Duodenal mucosa (tissue), 2 donors: ENCODE measurements at regions not wholly inside any gene's neighbourhood (a gene's known extent, or its start where the extent isn't known, plus 50 kb on each side); places are given as distances from the start of the nearest gene placed in this dataset.

Experiments used
- H3K27ac ChIP-seq: one replicate; pipeline ENCODE4 v1.7.0; 2013; ENCODE audit warnings: low read depth, low read length
- H3K27me3 ChIP-seq, 2 donors: one replicate each; pipeline ENCODE4 v1.7.0; 2013; ENCODE audit warnings: low read length in 2 of 2, control low read depth in 1 of 2; ENCODE audit not compliant: insufficient read depth in 2 of 2, control insufficient read depth in 1 of 2
- H3K36me3 ChIP-seq, 2 donors: one replicate each; pipeline ENCODE4 v1.7.0; 2013; ENCODE audit warnings: low read length in 2 of 2, control low read depth in 1 of 2; ENCODE audit not compliant: insufficient read depth in 2 of 2, control insufficient read depth in 1 of 2
- H3K4me1 ChIP-seq, 2 donors: one replicate each; pipeline ENCODE4 v1.7.0; 2013; ENCODE audit warnings: low read length in 2 of 2, control low read depth in 1 of 2; ENCODE audit not compliant: insufficient read depth in 2 of 2, control insufficient read depth in 1 of 2
- H3K4me3 ChIP-seq, 2 donors: one replicate each; pipeline ENCODE4 v1.7.0; 2013; ENCODE audit warnings: low read length in 2 of 2, low read depth in 1 of 2
- H3K9ac ChIP-seq, 2 donors: one replicate each; pipeline ENCODE4 v1.7.0; 2013; ENCODE audit warnings: low read length in 2 of 2, low read depth in 1 of 2
- H3K9me3 ChIP-seq, 2 donors: one replicate each; pipeline ENCODE4 v1.7.0; 2013; ENCODE audit warnings: low read length in 2 of 2, control low read depth in 1 of 2; ENCODE audit not compliant: control insufficient read depth in 1 of 2

DNA sequence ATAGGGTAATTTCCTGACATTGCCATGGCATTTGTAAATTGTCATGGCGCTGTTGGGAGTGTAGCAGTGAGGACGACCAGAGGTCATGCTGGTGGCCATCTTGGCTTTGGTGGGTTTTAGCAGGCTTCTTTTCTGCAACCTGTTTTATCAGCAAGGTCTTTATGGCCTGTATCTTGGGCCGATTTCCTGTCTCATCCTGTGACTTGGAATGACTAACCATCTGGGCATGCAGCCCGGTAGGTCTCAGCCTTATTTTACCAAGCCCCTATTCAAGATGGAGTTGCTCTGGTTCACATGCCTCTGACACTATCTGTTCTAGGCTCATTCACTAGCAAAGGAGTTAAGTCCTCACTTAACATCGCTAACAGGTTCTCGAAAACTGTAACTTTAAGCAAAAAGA is 1374.2 kb downstream of the FAM181B start:
- Histone ChIP-seq H3K9ac (no peak overlapping the region), H3K27me3 (no peaks in the 10 kb centered on the region), H3K27ac (no peak overlapping the region), H3K36me3 (no peaks in the 10 kb centered on the region), H3K4me1 (no peaks in the 10 kb centered on the region), H3K4me3 (no peak overlapping the region), H3K9me3 (no peaks in the 10 kb centered on the region)

DNA sequence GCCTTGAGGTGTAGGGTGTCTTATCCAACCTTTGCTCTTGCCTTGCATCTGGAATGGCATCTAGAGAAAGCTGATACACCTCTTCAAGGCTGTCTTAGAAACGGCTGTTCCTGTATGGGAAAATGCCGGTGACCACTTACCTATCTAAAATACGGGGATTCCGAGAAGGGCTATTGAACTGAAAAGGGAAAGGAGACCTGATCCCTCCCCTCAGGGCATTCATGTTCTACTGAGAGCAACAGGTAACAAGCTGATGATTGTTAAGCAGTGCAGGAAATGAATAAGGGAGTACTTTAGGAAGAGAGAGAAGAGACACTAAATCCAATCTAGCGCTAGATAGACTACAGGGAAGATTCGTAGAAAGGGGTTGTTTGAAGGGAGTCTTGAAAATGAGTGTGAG is 1388.1 kb downstream of the FAM181B start:
- Histone ChIP-seq H3K9me3 (no peaks in the 10 kb centered on the region), H3K4me1 (no peaks in the 10 kb centered on the region), H3K4me3 (no peak overlapping the region), H3K27ac (no peak overlapping the region), H3K36me3 (no peaks in the 10 kb centered on the region), H3K27me3 (no peaks in the 10 kb centered on the region), H3K9ac (no peak overlapping the region)

DNA sequence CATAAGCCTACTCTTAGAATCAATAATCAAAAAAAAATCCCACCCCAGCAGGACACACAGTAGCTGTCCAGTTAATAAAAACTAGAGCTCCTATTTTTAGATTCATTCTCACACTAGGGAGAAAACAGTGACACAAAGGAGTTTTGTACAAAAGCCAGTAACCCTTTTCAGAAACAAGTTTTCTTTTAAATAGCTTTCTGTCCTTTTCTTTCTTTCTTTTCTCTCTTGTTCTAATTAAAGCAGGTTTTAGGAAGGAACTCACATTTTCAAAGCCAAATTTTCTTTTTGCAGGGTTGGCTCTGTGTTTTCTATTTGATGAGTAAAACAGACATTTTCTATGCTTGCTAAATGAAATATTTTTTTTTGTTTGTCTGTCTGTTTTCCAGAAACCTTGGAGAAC is 1390.7 kb downstream of the FAM181B start:
- no peak overlapping the region for H3K4me3 ChIP-seq
- H3K27ac ChIP-seq = no peak overlapping the region
- H3K4me1 ChIP-seq = no peaks in the 10 kb centered on the region
- H3K9ac ChIP-seq = no peak overlapping the region
- no peaks in the 10 kb centered on the region for H3K27me3 ChIP-seq
- no peaks in the 10 kb centered on the region for H3K36me3 ChIP-seq
- no peaks in the 10 kb centered on the region for H3K9me3 ChIP-seq

DNA sequence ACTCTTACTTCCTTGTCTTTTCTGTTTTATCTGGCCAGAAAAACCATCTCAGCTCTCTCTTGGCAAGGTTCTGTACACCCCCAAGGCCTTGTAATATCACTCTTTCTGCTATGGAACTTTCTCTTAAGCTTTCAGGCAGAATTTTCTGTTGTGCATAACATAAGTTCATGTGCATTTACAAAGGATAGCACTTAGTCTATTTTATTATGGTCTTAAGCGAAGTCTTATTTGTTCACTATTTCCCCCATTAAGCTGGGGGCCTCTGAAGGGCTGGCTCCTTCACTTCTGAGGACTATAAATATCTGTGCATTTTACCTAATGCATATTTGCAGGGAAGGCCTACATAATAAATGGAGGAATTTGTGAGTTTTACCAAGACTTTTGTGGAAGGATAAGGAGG is 1393.4 kb downstream of the FAM181B start:
- H3K9ac ChIP-seq = no peak overlapping the region
- H3K4me3 ChIP-seq = no peak overlapping the region
- no peak overlapping the region for H3K27ac ChIP-seq
- H3K9me3 ChIP-seq = no peaks in the 10 kb centered on the region
- no peaks in the 10 kb centered on the region for H3K4me1 ChIP-seq
- no peaks in the 10 kb centered on the region for H3K36me3 ChIP-seq
- H3K27me3 ChIP-seq = no peaks in the 10 kb centered on the region

DNA sequence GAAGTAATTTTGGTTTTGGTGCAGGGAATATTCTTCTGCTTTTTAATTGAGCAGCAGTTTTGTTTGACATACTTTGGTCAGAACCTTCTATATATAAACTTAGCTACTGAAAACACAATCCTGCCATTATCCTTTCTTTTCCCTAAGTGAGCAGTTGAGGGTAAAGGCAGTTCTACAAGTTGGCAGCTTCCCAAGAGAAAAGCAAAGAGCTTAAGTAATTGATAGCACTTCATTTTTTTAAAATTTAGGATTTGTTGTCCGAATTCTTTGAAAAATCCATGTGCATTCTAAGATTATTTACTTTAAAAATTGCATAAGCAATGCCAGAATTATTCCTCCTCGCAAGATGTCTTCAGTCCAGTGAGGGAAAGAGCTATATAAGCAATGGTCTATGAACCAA is 1394.1 kb downstream of the FAM181B start:
- Histone ChIP-seq H3K27me3 (no peaks in the 10 kb centered on the region), H3K9me3 (no peaks in the 10 kb centered on the region), H3K4me1 (no peaks in the 10 kb centered on the region), H3K27ac (no peak overlapping the region), H3K36me3 (no peaks in the 10 kb centered on the region), H3K4me3 (no peak overlapping the region), H3K9ac (no peak overlapping the region)

DNA sequence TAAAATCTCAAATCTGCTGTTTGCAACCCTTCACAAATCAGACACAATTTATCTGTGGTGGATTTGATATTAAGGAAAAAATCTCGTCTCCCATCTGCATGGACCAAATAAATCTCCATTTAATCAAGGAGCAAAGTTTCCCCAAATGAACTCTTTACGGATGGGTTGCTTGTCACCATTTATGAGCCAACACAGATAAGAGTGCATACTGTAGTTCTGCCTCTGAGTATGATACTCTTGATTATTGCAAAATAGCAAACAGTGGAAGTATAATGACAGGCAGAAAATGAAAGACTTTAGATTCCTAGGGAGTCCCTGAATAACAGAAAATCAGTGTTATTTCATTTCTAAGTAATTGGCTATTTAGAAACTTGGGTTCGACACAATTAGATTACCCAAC is 1395.9 kb downstream of the FAM181B start:
- Histone ChIP-seq H3K9ac (no peak overlapping the region), H3K4me1 (no peaks in the 10 kb centered on the region), H3K4me3 (no peak overlapping the region), H3K27me3 (no peaks in the 10 kb centered on the region), H3K27ac (no peak overlapping the region), H3K9me3 (no peaks in the 10 kb centered on the region), H3K36me3 (no peaks in the 10 kb centered on the region)

DNA sequence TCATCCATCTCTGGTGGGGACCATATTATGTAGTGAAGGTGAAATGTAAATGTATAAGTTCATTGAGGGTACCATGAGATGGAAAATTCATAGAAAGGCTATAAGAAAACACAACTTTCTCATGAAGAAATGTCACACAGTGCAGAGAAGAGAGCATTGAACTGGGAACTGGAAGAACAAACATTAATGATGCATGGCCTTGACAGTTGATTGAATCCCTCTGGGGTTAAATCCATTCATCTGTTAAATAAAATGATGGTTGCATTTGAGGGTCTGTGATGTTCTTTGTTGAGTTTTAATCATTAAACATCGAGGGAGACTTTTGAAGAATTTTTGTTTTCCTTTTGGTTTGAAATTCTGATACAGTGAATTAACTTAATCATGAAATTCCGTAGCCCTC is 1401.4 kb downstream of the FAM181B start:
- H3K27me3 ChIP-seq = no peaks in the 10 kb centered on the region
- no peak overlapping the region for H3K27ac ChIP-seq

DNA sequence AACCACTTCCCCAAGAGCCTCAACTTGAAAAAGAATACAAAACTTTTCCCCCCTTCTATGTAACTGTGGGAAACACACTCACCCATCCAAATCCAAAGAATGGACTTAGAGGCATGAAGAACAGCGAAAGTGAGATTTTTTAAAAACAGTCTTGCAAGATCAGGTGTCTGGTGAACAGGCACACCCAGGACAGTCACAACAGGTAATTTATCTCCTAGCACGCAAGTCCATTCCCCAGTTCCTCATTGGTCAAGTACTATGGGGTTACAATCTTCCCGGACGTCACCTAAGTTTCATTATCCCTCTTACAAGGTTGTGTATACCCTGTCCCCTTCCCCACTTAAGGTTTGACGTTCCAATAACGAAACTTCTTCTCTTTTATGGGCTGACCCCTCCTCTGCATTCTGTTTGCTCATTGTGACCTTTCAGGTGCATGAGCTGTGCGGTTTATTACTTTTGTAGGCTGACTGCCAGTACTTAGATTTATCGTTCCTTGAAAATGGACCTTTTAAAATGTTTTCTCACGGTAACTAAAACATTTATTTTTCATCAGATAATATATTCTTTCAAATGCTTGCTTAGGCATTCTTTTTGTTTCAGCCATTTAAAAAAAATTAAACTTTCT is 1401.9 kb downstream of the FAM181B start:
- H3K9ac ChIP-seq = no peak overlapping the region
- H3K9me3 ChIP-seq = no peaks in the 10 kb centered on the region
- H3K27me3 ChIP-seq = no peaks in the 10 kb centered on the region
- no peak overlapping the region for H3K27ac ChIP-seq
- no peaks in the 10 kb centered on the region for H3K36me3 ChIP-seq
- no peaks in the 10 kb centered on the region for H3K4me1 ChIP-seq
- H3K4me3 ChIP-seq = no peak overlapping the region

More for the DNA sequence above, 1401.4 kb downstream of the FAM181B start:
- no peaks in the 10 kb centered on the region for H3K9me3 ChIP-seq
- H3K9ac ChIP-seq = no peak overlapping the region
- no peaks in the 10 kb centered on the region for H3K4me1 ChIP-seq
- H3K36me3 ChIP-seq = no peaks in the 10 kb centered on the region
- no peak overlapping the region for H3K4me3 ChIP-seq

DNA sequence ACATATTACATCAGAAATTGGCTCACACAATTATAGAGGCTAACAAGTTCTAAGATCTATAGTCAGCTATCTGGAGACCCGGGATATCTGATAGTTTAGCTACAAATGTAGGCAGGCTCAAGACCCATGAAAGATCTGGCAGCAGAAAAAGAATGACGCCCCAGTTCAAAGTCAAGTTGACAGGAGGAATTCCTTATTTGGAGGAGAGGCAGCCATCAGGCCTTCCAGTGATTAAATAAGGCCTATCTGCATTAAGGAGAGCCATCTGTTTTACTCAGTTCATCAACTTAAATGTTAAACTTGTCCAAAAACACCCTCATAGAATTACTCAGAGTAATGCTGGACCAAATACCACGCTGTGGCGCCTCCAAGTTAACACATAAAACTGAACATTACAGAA is 1402.6 kb downstream of the FAM181B start:
- H3K9ac ChIP-seq = no peak overlapping the region
- H3K27ac ChIP-seq = no peak overlapping the region
- no peaks in the 10 kb centered on the region for H3K4me1 ChIP-seq
- no peaks in the 10 kb centered on the region for H3K36me3 ChIP-seq
- H3K4me3 ChIP-seq = no peak overlapping the region
- no peaks in the 10 kb centered on the region for H3K27me3 ChIP-seq
- H3K9me3 ChIP-seq = no peaks in the 10 kb centered on the region

DNA sequence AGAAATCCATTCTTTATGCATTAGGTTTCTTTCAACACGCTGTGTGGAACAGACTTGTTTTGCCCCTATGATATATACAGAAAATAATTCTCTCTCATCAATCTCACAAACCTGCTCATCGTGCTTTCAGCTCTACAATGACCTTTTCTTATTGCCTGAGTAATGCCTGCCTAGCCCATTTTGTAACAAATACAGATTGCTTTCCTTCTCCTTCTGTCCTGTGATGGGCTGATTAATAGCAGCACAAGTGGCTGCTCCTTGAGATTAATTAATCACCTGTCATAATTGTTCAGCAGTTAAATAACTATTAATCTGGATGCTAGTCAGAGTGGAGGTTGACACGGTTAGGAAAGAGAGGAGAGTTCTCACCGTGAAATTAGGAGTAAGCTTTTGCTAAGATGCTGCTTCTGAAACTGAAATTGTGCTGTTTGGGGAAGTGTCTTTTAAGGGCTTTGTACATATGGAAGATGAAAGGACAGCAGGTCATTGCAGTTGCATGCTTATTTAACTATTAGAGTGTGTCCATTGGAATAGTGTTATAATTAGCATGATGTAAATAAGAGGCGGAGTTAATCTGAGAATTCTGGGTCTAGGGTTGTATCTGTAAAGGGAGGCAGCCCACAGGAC is 1430.5 kb downstream of the FAM181B start:
- Histone ChIP-seq H3K27ac (no peak overlapping the region), H3K9me3 (no peaks in the 10 kb centered on the region), H3K4me1 (no peaks in the 10 kb centered on the region), H3K27me3 (no peaks in the 10 kb centered on the region), H3K9ac (no peak overlapping the region), H3K4me3 (no peak overlapping the region), H3K36me3 (no peaks in the 10 kb centered on the region)
